Tibial nerve (tissue), 4 donors: ENCODE measurements at regions not wholly inside any gene's neighbourhood (a gene's known extent, or its start where the extent isn't known, plus 50 kb on each side); places are given as distances from the start of the nearest gene placed in this dataset.

Experiments
- DNase-seq, 2 donors: peaks; one replicate each; pipeline ENCODE4 v3.0.0-alpha.2; 2019; ENCODE audit warnings: low spot score in 2 of 2
- H3K27ac ChIP-seq, 4 donors: fragments of 200-600 bp; sonication (generic) in 3 of 4; one replicate each; pipeline ENCODE4 v1.5.1; 2017 to 2019; ENCODE audit warnings: mild to moderate bottlenecking in 1 of 4
- H3K27me3 ChIP-seq, 2 donors: fragments of 200-600 bp; sonication (generic) in 1 of 2; one replicate each; pipeline versions ENCODE4 v1.5.1 to v1.6.0; 2017 to 2019
- H3K36me3 ChIP-seq, 3 donors: fragments of 200-600 bp; sonication (generic); one replicate each; pipeline ENCODE4 v1.5.1; 2018 to 2019
- H3K4me1 ChIP-seq, 4 donors: fragments of 200-600 bp; sonication (generic) in 3 of 4; one replicate each; pipeline ENCODE4 v1.5.1; 2017 to 2019
- H3K4me3 ChIP-seq, 4 donors: fragments of 200-600 bp; sonication (generic) in 3 of 4; one replicate each; pipeline ENCODE4 v1.5.1; 2017 to 2019; ENCODE audit warnings: mild to moderate bottlenecking in 1 of 4, moderate library complexity in 1 of 4
- H3K9me3 ChIP-seq, 4 donors: fragments of 200-600 bp; sonication (generic) in 3 of 4; one replicate each; pipeline ENCODE4 v1.5.1; 2017 to 2019
- CTCF ChIP-seq, 5 experiments: fragments of 200-600 bp in 3 of 5; fragments of 450-650 bp in 2 of 5; sonication (generic) in 3 of 5; IDR thresholded peaks; one replicate each; pipeline ENCODE4 v1.5.1; 2016 to 2019; ENCODE audit warnings: antibody characterized with exemption in 5 of 5, mild to moderate bottlenecking in 3 of 5, moderate library complexity in 2 of 5
- EP300 ChIP-seq, 2 donors: sonication (generic); formaldehyde crosslinking; IDR thresholded peaks; one replicate each; pipeline ENCODE4 v1.6.1; 2017; ENCODE audit warnings: antibody characterized with exemption in 2 of 2, mild to moderate bottlenecking in 1 of 2
- POLR2A ChIP-seq, 2 donors: fragments of 450-650 bp; IDR thresholded peaks; one replicate each; pipeline ENCODE4 v1.6.1; 2017; ENCODE audit warnings: antibody characterized with exemption in 2 of 2, mild to moderate bottlenecking in 2 of 2, moderate library complexity in 2 of 2
- WGBS, 2 donors: methylation state at CpG; one replicate each; pipeline ENCODE4 v1.1.5; 2018; 5-methylcytosine and 5-hydroxymethylcytosine counted together

- H3K27ac ChIP-seq, result no peak overlapping the region
- TF ChIP-seq CTCF (IDR thresholded peaks at IDR 0.05), result no peak
- TF ChIP-seq POLR2A (IDR thresholded peaks at IDR 0.05), result no peak
- TF ChIP-seq EP300 (IDR thresholded peaks at IDR 0.05), result no peak
- WGBS, 2 donors, result 73 to 76% methylated on average over 9 of the region's 9 CpGs
Measured at GRCh38 chr11:134756811-134757540, 344.9 kb upstream of the B3GAT1 start.

GRCh38 chr11:134755535-134755934 lies 343.5 kb upstream of the B3GAT1 start:
- WGBS, 2 donors, result 88% methylated on average over 10 of the region's 10 CpGs
- Histone ChIP-seq H3K36me3 (no peaks in the 10 kb centered on the region), H3K27me3 (no peaks in the 10 kb centered on the region), H3K4me1 (no peaks in the 10 kb centered on the region), H3K27ac (no peak overlapping the region), H3K4me3 (no peak overlapping the region), H3K9me3 (no peaks in the 10 kb centered on the region)
- TF ChIP-seq CTCF (IDR thresholded peaks at IDR 0.05) (no peak), EP300 (IDR thresholded peaks at IDR 0.05) (no peak), POLR2A (IDR thresholded peaks at IDR 0.05) (no peak)
- no peak for DNase-seq

More at GRCh38 chr11:134756811-134757540, 344.9 kb upstream of the B3GAT1 start:
- no peak for DNase-seq
- no peaks in the 10 kb centered on the region for H3K27me3 ChIP-seq
- no peak overlapping the region for H3K4me3 ChIP-seq
- H3K36me3 ChIP-seq, result no peaks in the 10 kb centered on the region
- H3K4me1 ChIP-seq, result no peaks in the 10 kb centered on the region
- H3K9me3 ChIP-seq, result no peaks in the 10 kb centered on the region

GRCh38 chr11:134754521-134755198 lies 342.6 kb upstream of the B3GAT1 start:
- H3K36me3 ChIP-seq, result no peaks in the 10 kb centered on the region
- no peak overlapping the region for H3K4me3 ChIP-seq
- no peaks in the 10 kb centered on the region for H3K27me3 ChIP-seq
- no peak for DNase-seq
- H3K9me3 ChIP-seq, result no peaks in the 10 kb centered on the region
- H3K27ac ChIP-seq, result no peak overlapping the region
- no peak for TF ChIP-seq POLR2A (IDR thresholded peaks at IDR 0.05)
- TF ChIP-seq CTCF (IDR thresholded peaks at IDR 0.05), result no peak
- no peak for TF ChIP-seq EP300 (IDR thresholded peaks at IDR 0.05)
- 60 to 66% methylated on average over 15 to 18 of the region's 19 CpGs for WGBS, 2 donors
- no peaks in the 10 kb centered on the region for H3K4me1 ChIP-seq

GRCh38 chr11:134753771-134754520 lies 341.9 kb upstream of the B3GAT1 start:
- H3K4me1 ChIP-seq, result no peaks in the 10 kb centered on the region
- TF ChIP-seq POLR2A (IDR thresholded peaks at IDR 0.05) (no peak), CTCF (IDR thresholded peaks at IDR 0.05) (no peak), EP300 (IDR thresholded peaks at IDR 0.05) (no peak)
- no peaks in the 10 kb centered on the region for H3K9me3 ChIP-seq
- no peaks in the 10 kb centered on the region for H3K36me3 ChIP-seq
- H3K27ac ChIP-seq, result no peak overlapping the region
- DNase-seq, result no peak
- H3K4me3 ChIP-seq, result no peak overlapping the region
- 75 to 76% methylated on average over 16 of the region's 16 CpGs for WGBS, 2 donors
- no peaks in the 10 kb centered on the region for H3K27me3 ChIP-seq
